Right lung (tissue), 2 donors: ENCODE measurements at regions not wholly inside any gene's neighbourhood (a gene's known extent, or its start where the extent isn't known, plus 50 kb on each side); places are given as distances from the start of the nearest gene placed in this dataset.

Experiments
- DNase-seq, 2 donors: peaks; one replicate each; pipeline ENCODE4 v3.0.0-alpha.2; 2013

DNA sequence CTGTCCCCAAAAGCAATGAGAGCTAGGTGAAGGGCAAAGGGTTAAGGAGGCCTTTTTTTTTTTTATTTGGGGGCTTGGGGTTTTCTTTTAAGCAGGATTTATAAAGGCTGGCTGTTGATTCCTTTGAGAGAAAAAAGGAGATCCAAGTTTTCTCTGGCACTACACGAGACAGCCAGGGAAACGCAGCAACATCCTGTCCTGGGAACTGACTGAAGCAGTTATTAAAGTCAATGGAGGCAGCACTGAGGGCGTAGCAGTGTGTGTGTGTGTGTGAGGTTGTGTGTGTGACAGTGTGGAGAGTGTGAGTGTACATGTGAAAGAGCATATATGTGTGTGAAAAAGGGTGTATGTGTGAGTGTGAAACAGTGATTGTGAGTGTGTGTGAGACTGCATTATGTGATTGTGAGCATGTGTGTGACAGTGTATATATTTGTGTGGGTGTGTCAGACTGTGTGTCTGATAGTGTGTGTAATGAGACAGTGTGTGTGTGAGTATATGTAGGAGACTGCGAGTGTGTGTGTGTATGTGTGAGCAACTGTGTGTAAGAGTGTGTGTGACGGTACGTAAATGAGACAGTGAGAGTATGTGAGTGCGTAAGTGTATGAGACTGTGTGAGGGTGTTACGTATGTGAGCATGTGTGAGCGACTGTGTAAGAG lies 65.9 kb upstream of the TIAM1 start:
- peak; percentile 69 to 70 for DNase-seq

DNA sequence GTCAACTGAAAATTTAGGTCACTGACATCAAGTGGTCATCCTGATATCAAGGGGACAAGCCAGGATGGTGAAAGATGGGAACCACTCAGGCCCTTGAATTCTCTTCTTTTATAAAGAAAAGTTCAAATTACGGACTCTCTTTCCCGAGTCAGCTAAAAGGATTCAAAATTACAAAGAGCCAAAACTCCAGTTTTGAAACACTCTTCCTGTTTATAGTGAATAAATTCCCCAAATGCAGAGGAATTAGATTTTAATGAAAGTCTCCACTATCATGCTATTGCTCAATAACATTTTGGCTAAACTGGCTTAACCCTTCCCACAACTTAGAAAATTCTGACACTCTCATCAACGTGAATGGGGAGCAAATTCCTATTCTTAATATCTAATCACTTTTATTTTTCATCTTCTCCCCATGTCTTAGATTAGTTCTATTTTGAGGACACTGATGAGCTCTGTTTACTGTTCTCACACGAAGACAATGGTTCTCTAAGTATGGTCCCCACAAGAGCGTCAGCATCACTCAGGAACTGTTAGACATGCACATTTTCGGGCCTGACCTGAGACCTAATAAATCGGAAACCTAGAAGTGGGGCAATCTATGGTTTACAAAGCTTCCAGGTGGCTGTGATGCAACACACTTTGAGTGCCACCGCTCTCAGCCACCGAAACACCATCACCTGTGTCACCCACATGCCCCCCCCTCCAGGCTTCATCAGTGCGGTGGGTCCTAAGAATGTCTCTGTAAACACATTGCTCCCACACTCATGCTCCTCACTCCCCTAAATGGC lies 64.4 kb upstream of the TIAM1 start:
- peak; percentile 76 to 80 for DNase-seq

DNA sequence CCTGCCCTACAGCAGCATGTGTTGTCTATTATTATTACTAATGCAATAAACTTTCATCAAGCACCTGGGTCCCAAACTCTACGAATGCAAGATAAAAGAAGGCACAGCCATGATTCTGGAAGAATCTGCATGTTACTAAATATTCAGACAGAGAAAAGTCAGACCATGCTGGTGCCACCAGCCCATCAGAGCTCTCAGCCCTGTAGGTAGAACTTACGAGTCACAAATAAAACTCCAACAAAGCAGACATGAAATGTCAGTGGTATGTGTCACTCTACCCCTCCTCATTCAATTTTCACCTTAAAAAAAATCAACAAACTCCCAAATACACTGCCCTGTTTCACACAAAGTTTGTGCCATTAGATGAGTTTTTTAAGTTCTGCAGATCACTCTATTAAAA lies 62.4 kb upstream of the TIAM1 start:
- DNase-seq = no peak

DNA sequence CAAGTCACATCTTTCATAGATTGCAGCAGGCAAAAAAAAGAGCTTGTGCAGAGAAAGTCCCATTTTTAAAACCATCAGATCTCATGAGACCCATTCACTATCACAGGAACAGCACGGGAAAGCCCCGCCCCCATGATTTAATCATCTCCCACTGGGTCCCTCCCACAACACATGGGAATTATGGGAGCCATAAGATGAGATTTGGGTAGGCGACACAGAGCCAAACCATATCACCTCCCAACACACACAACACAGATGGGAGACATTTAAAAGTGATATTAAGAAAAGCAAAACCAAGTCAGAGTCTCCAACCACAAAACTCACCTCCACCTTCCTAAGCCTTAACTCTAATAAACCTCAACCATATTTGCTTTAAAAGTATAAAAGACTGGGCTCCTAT lies 61.5 kb upstream of the TIAM1 start:
- DNase-seq = no peak

DNA sequence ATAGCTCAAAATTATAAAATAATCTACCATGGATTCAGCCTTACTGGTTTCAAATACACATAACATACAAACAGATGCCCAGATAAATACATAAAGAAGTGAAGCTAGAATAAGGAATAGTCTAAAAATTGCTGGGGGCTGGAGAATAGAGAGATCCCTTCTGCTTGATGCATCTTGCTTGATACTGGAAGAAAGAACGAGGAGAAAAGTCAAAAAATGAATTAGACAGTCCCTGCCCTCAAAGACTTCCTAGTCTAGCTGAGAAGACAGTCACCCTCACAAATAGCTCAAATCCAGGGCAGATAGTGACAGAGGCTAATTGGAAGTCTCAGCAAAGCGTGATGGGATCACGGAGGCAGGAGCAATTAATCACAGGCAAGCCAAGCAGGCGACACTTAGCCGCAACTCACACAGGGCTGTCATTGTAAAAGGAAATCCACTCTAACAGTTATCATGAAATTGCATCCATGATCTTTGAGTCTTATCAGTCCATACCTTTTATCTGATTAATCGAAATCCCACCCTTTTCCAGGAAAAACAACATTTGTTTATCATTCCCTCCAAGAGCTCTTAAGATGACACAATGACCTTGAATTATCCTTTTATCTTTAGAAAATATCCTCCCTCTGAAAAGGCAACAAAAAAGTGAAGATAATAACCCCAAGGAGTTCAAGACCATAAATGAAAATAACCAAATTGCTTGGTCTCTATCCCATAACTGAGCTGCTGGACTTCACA lies 59.7 kb upstream of the TIAM1 start:
- DNase-seq = no peak

DNA sequence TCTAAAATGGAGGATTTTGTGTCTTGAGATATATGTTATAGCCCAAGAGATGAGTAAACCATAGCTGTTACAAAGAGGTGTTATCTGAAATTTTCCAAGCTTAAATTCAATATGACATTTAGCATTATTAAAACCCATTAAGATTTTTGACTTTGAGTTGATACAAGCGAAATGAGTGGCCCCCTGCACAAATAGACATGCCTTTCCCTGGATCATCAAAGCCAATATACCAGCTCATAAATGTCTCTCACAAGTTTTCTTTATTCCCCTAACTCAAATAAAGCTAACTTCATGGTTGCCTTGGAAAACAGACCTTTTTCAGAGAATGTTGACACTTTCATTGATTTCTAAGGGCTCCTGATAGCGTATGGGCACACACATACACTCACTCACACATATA lies 55.5 kb upstream of the TIAM1 start:
- DNase-seq = no peak

DNA sequence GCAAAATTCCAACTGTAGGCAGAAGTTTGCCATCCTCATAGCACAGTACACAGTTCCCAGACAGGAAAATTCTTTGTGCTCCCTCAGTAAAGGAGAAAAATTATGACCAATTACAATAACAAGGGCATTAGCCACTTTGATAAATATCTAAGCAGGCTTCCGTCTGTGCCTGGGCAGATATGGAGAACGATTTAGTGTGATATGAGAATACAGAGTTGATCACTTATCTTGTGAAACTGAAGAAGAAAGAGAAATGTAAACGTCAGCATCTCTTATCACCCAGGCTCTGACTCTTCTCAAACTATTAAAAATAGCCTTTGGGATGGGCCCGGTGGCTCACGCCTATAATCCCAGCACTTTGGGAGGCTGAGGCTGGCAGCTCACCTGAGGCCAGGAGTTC lies 54.5 kb upstream of the TIAM1 start:
- DNase-seq = no peak

DNA sequence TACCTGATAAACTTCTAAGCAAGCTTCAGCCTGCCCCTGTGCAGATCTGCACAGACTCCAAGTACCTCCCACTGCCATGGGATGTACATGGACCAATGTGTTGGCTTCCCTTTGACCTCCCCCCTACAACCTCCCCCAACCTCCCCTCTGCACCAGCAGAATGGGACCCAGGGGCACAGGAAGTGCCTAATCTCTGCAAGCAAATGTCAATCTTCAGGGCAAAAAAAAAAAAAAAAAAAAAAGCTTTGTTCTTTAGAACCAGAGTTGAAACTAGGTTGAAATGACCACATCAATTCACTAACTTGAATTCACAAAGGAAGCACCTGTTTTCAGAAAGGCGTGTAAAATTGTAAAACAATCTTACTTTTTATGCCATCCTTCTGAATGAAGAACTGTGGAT lies 53.9 kb upstream of the TIAM1 start:
- DNase-seq = no peak

DNA sequence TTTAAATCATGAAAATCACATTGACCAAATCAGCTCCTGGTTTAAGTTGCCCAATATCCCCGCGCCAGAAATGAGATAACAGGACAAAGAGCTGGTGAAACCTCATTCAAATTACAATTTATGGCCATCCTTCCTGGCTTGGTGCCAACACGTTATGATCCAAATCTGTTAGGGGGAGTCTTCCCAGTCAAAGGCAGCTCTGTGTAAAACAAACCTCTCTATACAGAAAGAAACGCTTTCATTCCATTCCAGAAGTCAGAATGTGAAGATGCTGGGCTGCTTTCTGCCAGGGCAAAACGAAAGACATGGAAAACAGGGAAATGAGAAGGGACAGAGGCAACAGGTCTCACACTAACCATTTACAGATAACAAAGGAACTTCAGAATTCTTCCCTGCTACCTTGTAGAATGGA lies 53.5 kb upstream of the TIAM1 start:
- DNase-seq = peak; percentile 53 to 59

DNA sequence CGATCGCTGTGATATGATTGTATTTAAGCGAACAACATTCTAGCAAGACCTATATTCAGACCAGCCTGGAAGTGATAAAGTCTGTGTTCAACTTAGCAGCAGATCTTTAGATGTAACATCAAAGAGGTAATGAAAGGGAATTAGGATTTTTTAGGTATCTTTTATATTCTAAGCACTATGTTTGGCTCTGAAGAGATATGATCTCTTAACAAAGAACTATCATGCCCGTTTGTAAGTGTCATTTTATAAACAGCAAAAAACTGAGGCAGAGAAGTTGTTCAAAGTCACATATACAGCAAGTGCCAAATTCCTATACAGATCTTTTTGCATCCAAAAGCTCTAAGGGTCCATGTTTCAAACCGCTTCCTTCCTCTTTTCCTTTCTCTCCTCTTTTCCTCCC lies 53.0 kb upstream of the TIAM1 start:
- DNase-seq = no peak

DNA sequence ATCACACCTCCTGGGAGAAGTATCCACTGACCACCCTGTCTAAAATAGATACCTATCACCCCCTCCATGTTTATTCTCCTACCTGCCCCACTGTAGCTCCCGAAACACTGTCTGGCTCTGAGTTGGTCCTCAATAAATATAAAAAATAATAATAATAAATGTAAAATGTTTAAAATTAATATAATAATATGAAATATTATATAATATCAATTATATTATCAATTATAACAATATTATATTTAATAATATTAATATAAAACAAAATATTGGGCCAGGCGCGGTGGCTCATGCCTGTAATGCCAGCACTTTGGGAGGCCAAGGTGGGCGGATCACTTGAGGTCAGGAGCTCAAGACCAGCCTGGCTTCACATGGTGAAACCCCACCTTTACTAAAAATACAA lies 52.3 kb upstream of the TIAM1 start:
- no peak for DNase-seq

DNA sequence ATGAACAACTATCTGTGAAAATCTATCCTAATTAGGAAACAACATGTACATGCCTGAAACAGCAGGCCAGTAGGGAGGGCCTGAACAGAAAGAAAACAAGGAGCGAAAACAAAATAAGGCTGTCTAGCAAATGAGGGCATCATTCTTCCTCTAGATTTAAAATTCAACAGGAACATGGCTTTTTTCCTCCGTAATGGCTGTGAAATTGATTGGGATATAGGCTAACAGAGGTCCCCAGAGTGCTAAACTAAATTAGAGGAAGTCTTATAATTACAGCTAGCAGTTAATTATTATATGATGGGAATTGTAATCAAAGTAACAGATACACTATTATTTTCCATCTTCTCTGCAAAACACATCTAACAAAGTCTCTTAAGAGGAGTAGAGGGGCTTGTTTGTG lies 51.7 kb upstream of the TIAM1 start:
- no peak for DNase-seq

DNA sequence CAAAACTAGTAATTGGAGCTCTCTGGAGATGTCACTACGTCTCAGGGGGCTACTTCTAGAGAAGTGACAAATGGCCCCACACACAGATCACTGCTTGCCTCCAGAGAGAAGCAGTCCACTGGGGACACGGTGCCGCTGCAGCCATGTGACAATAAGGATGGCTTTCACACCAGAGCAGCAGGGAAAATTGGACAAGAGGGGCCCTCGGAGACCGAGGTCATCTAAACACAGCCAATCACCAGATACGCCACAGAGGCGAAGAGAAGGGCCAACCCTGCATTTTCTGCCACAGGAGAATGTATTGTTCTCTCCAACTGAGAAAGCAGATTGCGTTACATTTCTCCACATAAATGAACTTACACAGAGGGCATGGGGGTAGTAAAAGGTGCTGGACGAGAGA lies 51.2 kb upstream of the TIAM1 start:
- no peak for DNase-seq

DNA sequence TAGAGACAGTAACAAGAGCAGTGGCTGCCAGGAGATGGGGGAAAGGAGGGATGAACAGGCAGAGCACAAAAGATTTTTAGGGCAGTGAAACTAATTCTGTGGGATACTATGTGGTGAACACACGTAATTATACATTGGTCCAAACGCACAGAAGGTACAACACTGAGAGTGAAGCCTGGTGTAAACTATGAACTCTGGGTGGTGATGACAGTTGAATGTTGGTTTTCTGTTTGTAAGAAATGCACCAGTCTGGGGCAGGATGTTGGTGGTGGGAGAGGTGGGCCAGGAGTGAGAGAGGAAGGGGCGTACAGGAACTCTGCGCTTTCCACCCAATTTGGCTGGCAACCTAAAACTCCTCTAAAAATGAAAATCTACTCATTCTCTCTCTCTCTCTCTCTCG lies 50.2 kb upstream of the TIAM1 start:
- DNase-seq = no peak
